ENCODE measurements at regions not wholly inside any gene's neighbourhood (a gene's known extent, or its start where the extent isn't known, plus 50 kb on each side); places are given as distances from the start of the nearest gene placed in this dataset.
"Not testable (repeated sequence)": the region's sequence is repeated elsewhere in the genome, so short reads cannot be mapped to it uniquely, and the experiment has no call there.

GRCh38 chr9:115855458-115856133 lies 298.0 kb upstream of the PAPPA start:
- Mint-ChIP-seq H3K27me3 (no peaks in the 10 kb centered on the region), H3K36me3 (ENCODE audit: insufficient read depth) (no peaks in the 10 kb centered on the region), H3K9me3 (peaks cover 0 to 4% of the 10 kb centered on the region in 2 donors), H3K4me1 (ENCODE audit: low read depth in 2 of 2) (no peaks in the 10 kb centered on the region), H3K4me3 (no peak overlapping the region), H3K27ac (no peak overlapping the region)
- ATAC-seq (replicated peaks) (no peak), DNase-seq (no peak)

DNA sequence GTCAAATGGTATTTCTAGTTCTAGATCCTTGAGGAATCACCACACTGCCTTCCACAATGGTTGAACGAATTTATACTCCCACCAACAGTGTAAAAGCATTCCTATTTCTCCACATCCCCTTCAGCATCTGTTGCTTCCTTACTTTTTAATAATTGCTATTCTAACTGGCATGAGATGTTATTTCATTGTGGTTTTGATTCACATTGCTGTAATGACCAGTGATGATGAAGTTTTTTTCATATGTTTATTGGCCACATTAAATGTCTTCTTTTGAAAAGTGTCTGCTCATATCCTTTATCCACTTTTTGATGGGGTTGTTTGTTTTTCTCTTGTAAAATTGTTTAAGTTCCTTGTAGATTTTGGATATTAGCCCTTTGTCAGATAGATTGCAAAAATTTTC lies 295.2 kb upstream of the PAPPA start:
- ATAC-seq (replicated peaks); H3K27ac Mint-ChIP-seq; H3K36me3 Mint-ChIP-seq (ENCODE audit: insufficient read depth); DNase-seq; H3K27me3 Mint-ChIP-seq; H3K4me1 Mint-ChIP-seq (ENCODE audit: low read depth in 2 of 2); H3K9me3 Mint-ChIP-seq; H3K4me3 Mint-ChIP-seq: not testable (repeated sequence)

DNA sequence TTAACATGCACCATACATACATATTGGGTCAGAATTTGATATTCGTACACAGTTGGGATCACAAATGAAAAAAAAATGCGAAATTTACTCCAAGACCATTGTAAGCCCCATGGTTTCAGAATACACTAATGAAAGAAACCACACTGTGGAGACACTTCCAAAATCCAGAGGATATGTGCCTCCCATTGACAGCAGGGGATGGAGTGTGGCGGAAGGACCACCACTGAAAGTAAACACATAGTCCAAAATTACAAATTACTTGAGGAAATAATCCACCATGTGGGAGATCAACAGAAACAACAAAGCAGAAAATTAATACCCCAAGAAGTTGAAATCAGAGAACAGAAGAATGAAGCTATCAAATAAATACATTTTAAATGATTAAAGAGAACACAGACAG lies 291.6 kb upstream of the PAPPA start:
- Mint-ChIP-seq H3K27me3 (no peaks in the 10 kb centered on the region), H3K27ac (no peak overlapping the region), H3K4me3 (no peak overlapping the region), H3K9me3 (peaks cover 0 to 2% of the 10 kb centered on the region in 2 donors), H3K36me3 (ENCODE audit: insufficient read depth) (no peaks in the 10 kb centered on the region), H3K4me1 (ENCODE audit: low read depth in 2 of 2) (no peaks in the 10 kb centered on the region)
- DNase-seq = no peak
- ATAC-seq (replicated peaks) = no peak

DNA sequence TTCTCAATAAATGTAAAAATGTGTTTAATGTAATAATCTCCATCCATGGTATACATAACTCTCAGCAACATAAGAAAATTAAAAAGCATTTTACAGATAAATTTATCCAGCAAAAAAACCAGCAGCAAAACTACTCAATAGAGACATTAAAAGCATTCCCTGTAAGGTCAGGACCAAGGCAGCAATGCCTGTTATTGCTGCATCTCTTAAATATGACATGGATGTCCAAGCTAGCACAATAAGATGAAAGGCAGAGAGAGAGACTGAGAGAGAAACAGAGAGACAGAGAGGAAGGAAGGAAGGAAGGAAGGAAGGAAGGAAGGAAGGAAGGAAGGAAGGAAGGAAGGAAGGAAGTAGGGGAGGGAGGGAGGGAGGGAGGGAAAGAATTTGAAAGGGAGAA lies 289.0 kb upstream of the PAPPA start:
- DNase-seq (no peak), ATAC-seq (replicated peaks) (no peak)
- Mint-ChIP-seq H3K36me3 (ENCODE audit: insufficient read depth) (no peaks in the 10 kb centered on the region), H3K27me3 (no peaks in the 10 kb centered on the region), H3K27ac (no peak overlapping the region), H3K4me3 (no peak overlapping the region), H3K4me1 (ENCODE audit: low read depth in 2 of 2) (no peaks in the 10 kb centered on the region), H3K9me3 (no peaks in the 10 kb centered on the region)

DNA sequence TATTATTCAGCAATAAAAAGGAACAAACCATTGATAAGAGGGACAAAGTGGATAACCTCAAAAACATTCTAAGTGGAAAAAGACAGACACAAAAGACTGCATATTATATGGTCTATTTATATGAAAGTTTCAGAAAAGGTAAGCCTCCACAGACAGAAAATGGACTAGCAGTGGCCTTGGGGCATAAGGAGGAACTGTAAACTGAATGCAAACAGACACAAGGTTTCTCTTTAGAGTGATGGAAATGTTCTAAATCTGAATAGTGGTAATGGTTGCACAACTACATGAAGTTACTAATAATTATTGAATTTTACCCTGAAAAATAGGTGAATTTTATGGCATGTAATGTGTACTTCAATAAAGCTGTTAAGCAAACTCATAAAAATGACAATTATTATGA lies 286.3 kb upstream of the PAPPA start:
- DNase-seq = no peak
- Mint-ChIP-seq H3K36me3 (ENCODE audit: insufficient read depth) (no peaks in the 10 kb centered on the region), H3K9me3 (no peaks in the 10 kb centered on the region), H3K4me1 (ENCODE audit: low read depth in 2 of 2) (no peaks in the 10 kb centered on the region), H3K27ac (no peak overlapping the region), H3K27me3 (no peaks in the 10 kb centered on the region), H3K4me3 (no peak overlapping the region)
- no peak for ATAC-seq (replicated peaks)

DNA sequence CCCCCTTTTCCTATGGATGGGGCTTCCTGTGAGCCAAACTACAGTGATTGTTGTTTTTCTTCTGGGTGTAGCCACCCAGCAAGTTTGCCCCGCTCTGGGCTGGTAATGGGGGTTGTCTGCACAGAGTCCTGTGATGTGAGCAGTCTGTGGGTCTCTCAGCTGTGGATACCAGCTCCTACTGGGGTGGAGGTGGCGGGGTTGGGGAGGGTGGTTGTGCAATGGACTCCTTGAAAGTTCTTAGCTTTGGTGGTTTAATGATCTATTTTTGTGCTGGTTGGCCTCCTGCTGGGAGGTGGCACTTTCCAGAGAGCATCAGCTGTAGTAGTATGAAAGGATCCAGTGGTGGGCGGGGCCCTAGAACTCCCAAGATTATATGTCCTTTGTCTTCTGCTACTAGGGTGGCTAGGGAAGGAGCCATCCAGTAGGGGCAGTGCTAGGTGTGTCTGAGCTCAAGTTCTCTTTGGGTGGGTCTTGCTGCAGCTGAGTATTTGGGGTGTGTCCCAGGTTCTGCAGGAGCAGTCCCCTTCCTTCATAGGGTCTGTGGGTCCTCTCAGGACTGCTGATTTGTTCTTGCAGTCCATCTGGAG lies 275.6 kb upstream of the PAPPA start:
- peaks cover 0 to 14% of the 10 kb centered on the region in 2 donors for H3K27me3 Mint-ChIP-seq
- peaks cover 0 to 1% of the 10 kb centered on the region in 2 donors for H3K4me1 Mint-ChIP-seq (ENCODE audit: low read depth in 2 of 2)
- H3K9me3 Mint-ChIP-seq = peaks cover 8 to 10% of the 10 kb centered on the region in 2 donors
- ATAC-seq (replicated peaks) (no peak), DNase-seq (no peak)
- H3K4me3 Mint-ChIP-seq = no peak overlapping the region
- no peak overlapping the region for H3K27ac Mint-ChIP-seq
- H3K36me3 Mint-ChIP-seq (ENCODE audit: insufficient read depth) = no peaks in the 10 kb centered on the region

GRCh38 chr9:115879451-115879850 lies 274.1 kb upstream of the PAPPA start:
- Mint-ChIP-seq H3K27me3 (peaks cover 0 to 14% of the 10 kb centered on the region in 2 donors), H3K4me3 (no peak overlapping the region), H3K4me1 (ENCODE audit: low read depth in 2 of 2) (peaks cover 0 to 1% of the 10 kb centered on the region in 2 donors), H3K36me3 (ENCODE audit: insufficient read depth) (no peaks in the 10 kb centered on the region), H3K27ac (no peak overlapping the region), H3K9me3 (peaks cover 8 to 10% of the 10 kb centered on the region in 2 donors)
- DNase-seq (no peak), ATAC-seq (replicated peaks) (no peak)

GRCh38 chr9:115880221-115880885 lies 273.2 kb upstream of the PAPPA start:
- Mint-ChIP-seq H3K4me1 (ENCODE audit: low read depth in 2 of 2) (peaks cover 0 to 1% of the 10 kb centered on the region in 2 donors), H3K27me3 (peaks cover 0 to 14% of the 10 kb centered on the region in 2 donors), H3K9me3 (peaks cover 8 to 10% of the 10 kb centered on the region in 2 donors), H3K36me3 (ENCODE audit: insufficient read depth) (no peaks in the 10 kb centered on the region), H3K4me3 (no peak overlapping the region), H3K27ac (no peak overlapping the region)
- ATAC-seq (replicated peaks) (no peak), DNase-seq (no peak)

DNA sequence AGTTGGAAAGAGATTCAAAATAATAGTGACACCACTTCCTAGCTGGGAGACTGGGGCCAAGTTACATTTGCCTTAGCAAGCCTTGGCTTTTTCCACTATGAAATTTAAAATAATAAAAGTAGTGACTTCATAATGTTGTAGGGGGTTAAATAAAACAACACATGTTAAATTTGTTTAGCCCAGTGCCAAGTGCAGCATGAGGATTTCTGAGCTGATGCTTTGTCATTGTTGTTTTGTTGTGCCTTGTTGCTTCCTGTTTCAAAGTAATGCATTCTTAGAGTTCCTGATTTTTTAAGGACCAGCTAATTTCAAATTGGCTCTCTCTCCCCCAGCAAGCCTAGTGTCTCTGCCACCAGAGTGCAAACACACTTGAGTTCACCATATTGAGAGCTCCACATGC lies 270.7 kb upstream of the PAPPA start:
- Mint-ChIP-seq H3K27ac (no peak overlapping the region), H3K36me3 (ENCODE audit: insufficient read depth) (no peaks in the 10 kb centered on the region), H3K9me3 (peaks cover 6 to 10% of the 10 kb centered on the region in 2 donors), H3K27me3 (peaks cover 0 to 14% of the 10 kb centered on the region in 2 donors), H3K4me1 (ENCODE audit: low read depth in 2 of 2) (peaks cover 0 to 1% of the 10 kb centered on the region in 2 donors), H3K4me3 (no peak overlapping the region)
- no peak for DNase-seq
- ATAC-seq (replicated peaks) = no peak

DNA sequence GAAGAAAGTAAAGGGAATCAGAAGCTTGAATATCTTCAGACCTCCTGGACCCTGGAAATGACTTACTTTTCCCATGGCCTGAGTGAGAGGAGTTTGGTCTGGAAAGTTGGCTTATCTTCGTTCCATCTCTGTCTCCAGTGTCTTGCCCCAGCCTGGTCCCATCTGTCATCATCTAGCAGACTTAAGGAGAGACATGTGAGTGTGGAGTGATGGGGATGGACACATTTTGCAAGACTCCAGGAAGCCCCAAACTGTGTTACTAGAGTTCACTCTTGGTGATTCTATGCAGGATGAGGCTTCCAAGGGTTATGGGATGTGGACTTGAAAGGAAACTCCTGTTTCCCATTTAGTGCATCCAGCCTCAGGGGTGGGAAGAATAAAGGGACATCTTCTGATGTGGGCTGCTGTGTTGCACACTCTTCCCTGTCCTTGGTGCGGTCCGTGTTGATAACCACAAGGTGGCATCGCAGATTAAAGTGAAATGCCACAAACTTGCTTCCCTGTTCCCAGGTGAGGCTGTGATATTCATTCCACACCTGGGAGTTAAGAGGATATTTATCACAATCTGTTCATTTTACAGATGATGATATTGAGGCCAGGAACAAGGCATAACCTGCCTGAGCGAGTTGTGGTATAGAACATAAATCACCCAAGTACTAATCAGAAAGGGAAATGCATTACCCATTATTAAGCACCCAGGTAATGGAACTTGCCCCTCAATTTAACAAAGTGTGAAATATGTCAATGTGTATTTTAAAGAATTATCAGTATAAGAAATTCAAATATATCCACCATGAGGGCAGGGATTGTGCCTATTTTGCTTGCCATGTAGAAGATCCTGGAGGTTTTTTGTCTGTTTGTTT lies 269.9 kb upstream of the PAPPA start:
- H3K36me3 Mint-ChIP-seq (ENCODE audit: insufficient read depth) = no peaks in the 10 kb centered on the region
- H3K4me3 Mint-ChIP-seq = no peak overlapping the region
- no peak overlapping the region for H3K27ac Mint-ChIP-seq
- H3K9me3 Mint-ChIP-seq = peaks cover 3 to 6% of the 10 kb centered on the region in 2 donors
- DNase-seq (no peak), ATAC-seq (replicated peaks) (no peak)
- peaks cover 0 to 9% of the 10 kb centered on the region in 2 donors for H3K27me3 Mint-ChIP-seq
- peaks cover 0 to 1% of the 10 kb centered on the region in 2 donors for H3K4me1 Mint-ChIP-seq (ENCODE audit: low read depth in 2 of 2)

- Mint-ChIP-seq H3K36me3 (ENCODE audit: insufficient read depth) (no peaks in the 10 kb centered on the region), H3K27ac (no peak overlapping the region), H3K4me1 (ENCODE audit: low read depth in 2 of 2) (no peaks in the 10 kb centered on the region), H3K9me3 (peaks cover 2 to 6% of the 10 kb centered on the region in 2 donors), H3K4me3 (no peak overlapping the region), H3K27me3 (no peaks in the 10 kb centered on the region)
- ATAC-seq (replicated peaks) = no peak
- DNase-seq = no peak
Measured at GRCh38 chr9:115884846-115885245, 268.7 kb upstream of the PAPPA start.

DNA sequence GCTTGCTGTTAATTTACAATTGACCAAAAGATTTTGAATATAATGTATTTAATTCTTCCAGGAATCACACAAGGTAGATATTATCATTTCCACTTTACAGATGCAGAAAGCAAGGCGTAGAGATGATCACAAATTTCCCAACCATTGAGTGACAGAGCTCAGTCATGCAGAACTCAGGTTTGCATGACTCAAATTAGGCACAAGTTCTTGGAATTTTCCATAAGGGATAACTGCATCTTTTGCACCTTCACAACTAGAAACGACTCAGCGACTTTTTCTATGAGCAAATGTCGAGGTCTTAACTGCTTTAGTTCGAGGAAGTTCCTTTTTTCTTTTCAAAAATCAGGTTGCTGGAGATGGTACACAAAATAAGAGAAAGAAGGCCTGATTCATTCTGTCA lies 265.5 kb upstream of the PAPPA start:
- Mint-ChIP-seq H3K36me3 (ENCODE audit: insufficient read depth) (no peaks in the 10 kb centered on the region), H3K4me1 (ENCODE audit: low read depth in 2 of 2) (no peaks in the 10 kb centered on the region), H3K9me3 (peaks cover 4 to 6% of the 10 kb centered on the region in 2 donors), H3K27me3 (no peaks in the 10 kb centered on the region), H3K27ac (no peak overlapping the region), H3K4me3 (no peak overlapping the region)
- DNase-seq = no peak
- ATAC-seq (replicated peaks) = no peak

DNA sequence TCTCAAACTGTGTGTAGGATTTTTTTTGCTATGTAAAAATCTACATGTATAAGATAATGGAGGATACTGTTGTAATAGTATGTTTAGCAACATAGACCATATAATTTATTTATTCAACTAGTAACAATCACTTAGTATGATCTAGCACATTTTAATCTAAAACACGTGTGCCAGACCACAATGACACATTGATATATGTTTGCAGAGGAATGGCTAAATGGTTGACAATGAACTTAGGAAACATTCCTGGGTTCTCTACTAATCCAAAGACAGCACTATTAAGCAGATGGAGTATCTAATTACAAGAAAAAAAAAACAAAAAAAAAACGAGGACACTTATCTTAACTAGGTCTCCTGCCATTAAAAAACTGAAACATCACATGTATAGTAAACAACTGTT lies 261.7 kb upstream of the PAPPA start:
- ATAC-seq (replicated peaks) (no peak), DNase-seq (no peak)
- Mint-ChIP-seq H3K36me3 (ENCODE audit: insufficient read depth) (no peaks in the 10 kb centered on the region), H3K4me1 (ENCODE audit: low read depth in 2 of 2) (no peaks in the 10 kb centered on the region), H3K4me3 (no peak overlapping the region), H3K9me3 (peaks cover 4 to 6% of the 10 kb centered on the region in 2 donors), H3K27ac (no peak overlapping the region), H3K27me3 (no peaks in the 10 kb centered on the region)

Measured in effector memory CD8-positive, alpha-beta T cell (primary cell).